WTC11 (cell line): ENCODE measurements at regions not wholly inside any gene's neighbourhood (a gene's known extent, or its start where the extent isn't known, plus 50 kb on each side); places are given as distances from the start of the nearest gene placed in this dataset.

Experiments
- ATAC-seq: fragments of 200-7000 bp; cut with Tn5 transposase; 2 replicates; pipeline ENCODE4 v1.10.0; 2021; ENCODE audit warnings: mild to moderate bottlenecking, moderate library complexity
- CTCF ChIA-PET: fragments of 300-600 bp; sonication (Branson Sonifier 250); formaldehyde crosslinking; loops from one replicate; lab custom pipeline; 2021; ENCODE audit warnings: antibody characterized with exemption; lab: Charles Lee
- POLR2A ChIA-PET: fragments of 350-600 bp; sonication (Branson Sonifier 250); formaldehyde crosslinking; loops from one replicate; lab custom pipeline; 2021; ENCODE audit warnings: antibody characterized with exemption; lab: Charles Lee
- DNase-seq: peaks from one replicate; pipeline ENCODE4 v3.0.0; 2021; ENCODE audit warnings: low spot score
- H3K27ac Mint-ChIP-seq: 2 replicates; pipeline ENCODE4 v1.8.0; 2021; ENCODE audit warnings: mixed read lengths
- H3K27me3 Mint-ChIP-seq: 2 replicates; pipeline ENCODE4 v1.8.0; 2021; ENCODE audit warnings: low read depth, mild to moderate bottlenecking, moderate library complexity, mixed read lengths
- H3K36me3 Mint-ChIP-seq: 2 replicates; pipeline ENCODE4 v1.8.0; 2021; ENCODE audit warnings: mixed read lengths
- H3K4me1 Mint-ChIP-seq: 2 replicates; pipeline ENCODE4 v1.8.0; 2022; ENCODE audit warnings: mixed read lengths
- H3K4me3 Mint-ChIP-seq: 2 replicates; pipeline ENCODE4 v1.8.0; 2021; ENCODE audit warnings: mild to moderate bottlenecking, moderate library complexity, mixed read lengths
- H3K9me3 Mint-ChIP-seq: 2 replicates; pipeline ENCODE4 v1.8.0; 2021; ENCODE audit warnings: mixed read lengths
- ELF4 ChIP-seq: sonication (generic); formaldehyde crosslinking; IDR thresholded peaks from 2 replicates; pipeline ENCODE4 v1.8.1; 2022; ENCODE audit warnings: low read depth, mild to moderate bottlenecking, moderate library complexity, missing genetic modification reagents
- EMX1 ChIP-seq: fragments of 250-450 bp; sonication (Bioruptor Pico); IDR thresholded peaks from 2 replicates; pipeline ENCODE4 v1.8.0; 2021; ENCODE audit warnings: mild to moderate bottlenecking
- FOXJ3 ChIP-seq: sonication (generic); formaldehyde crosslinking; IDR thresholded peaks from 2 replicates; pipeline ENCODE4 v1.9.0; 2021; ENCODE audit warnings: missing genetic modification reagents, mild to moderate bottlenecking, borderline replicate concordance
- FOXP1 ChIP-seq: sonication (generic); formaldehyde crosslinking; IDR thresholded peaks from 2 replicates; pipeline ENCODE4 v1.8.0; 2022; ENCODE audit warnings: missing genetic modification reagents, mild to moderate bottlenecking, moderate library complexity, borderline replicate concordance
- GRHL2 ChIP-seq: fragments of 250-450 bp; sonication (Bioruptor Pico); IDR thresholded peaks from 2 replicates; pipeline ENCODE4 v1.8.0; 2022; ENCODE audit warnings: mild to moderate bottlenecking, moderate library complexity; ENCODE audit not compliant: insufficient replicate concordance, severe bottlenecking
- HMGA2 ChIP-seq: fragments of 250-450 bp; sonication (Bioruptor Pico); IDR thresholded peaks from 2 replicates; pipeline ENCODE4 v1.4.0; 2021; ENCODE audit warnings: mild to moderate bottlenecking, moderate library complexity
- JUN ChIP-seq: sonication (generic); formaldehyde crosslinking; IDR thresholded peaks from 2 replicates; pipeline ENCODE4 v1.8.0; 2023; ENCODE audit warnings: mild to moderate bottlenecking, missing genetic modification reagents
- NFYB ChIP-seq: sonication (generic); formaldehyde crosslinking; conservative IDR thresholded peaks from 2 replicates; pipeline ENCODE4 v1.8.0; 2022; ENCODE audit warnings: low read depth, missing genetic modification reagents
- NR2C2 ChIP-seq: sonication (generic); formaldehyde crosslinking; IDR thresholded peaks from 2 replicates; pipeline ENCODE4 v1.8.0; 2022; ENCODE audit warnings: mild to moderate bottlenecking, missing genetic modification reagents
- NR3C1 ChIP-seq: sonication (generic); formaldehyde crosslinking; conservative IDR thresholded peaks from 2 replicates; pipeline ENCODE4 v1.8.1; 2023; ENCODE audit warnings: low read depth, mild to moderate bottlenecking, missing genetic modification reagents
- TEAD4 ChIP-seq: sonication (generic); formaldehyde crosslinking; IDR thresholded peaks from 2 replicates; pipeline ENCODE4 v1.8.0; 2022; ENCODE audit warnings: mild to moderate bottlenecking, missing genetic modification reagents
- TP53 ChIP-seq: sonication (generic); formaldehyde crosslinking; IDR thresholded peaks from 2 replicates; pipeline ENCODE4 v1.8.1; 2023; ENCODE audit warnings: mild to moderate bottlenecking, missing genetic modification reagents
- ZNF416 ChIP-seq: fragments of 250-450 bp; sonication (Bioruptor Pico); IDR thresholded peaks from 2 replicates; pipeline ENCODE4 v1.9.0; 2021; ENCODE audit warnings: mild to moderate bottlenecking, inconsistent platforms
- ZNF671 ChIP-seq: fragments of 250-450 bp; sonication (Bioruptor Pico); IDR thresholded peaks from 2 replicates; pipeline ENCODE4 v1.8.0; 2021; ENCODE audit warnings: mild to moderate bottlenecking
- TF ChIP-seq, protein P1 (sequence below): fragments of 250-450 bp; sonication (Bioruptor Pico); conservative IDR thresholded peaks from 2 replicates; pipeline ENCODE4 v1.9.0; 2021; ENCODE audit warnings: mild to moderate bottlenecking
- TF ChIP-seq, protein P2 (sequence below): sonication (generic); formaldehyde crosslinking; IDR thresholded peaks from 2 replicates; pipeline ENCODE4 v1.8.1; 2023; ENCODE audit warnings: mild to moderate bottlenecking, missing genetic modification reagents, moderate library complexity
- TF ChIP-seq, protein P3 (sequence below): fragments of 250-450 bp; sonication (Bioruptor Pico); IDR thresholded peaks from 2 replicates; pipeline ENCODE4 v1.9.0; 2021; ENCODE audit warnings: mild to moderate bottlenecking
- TF ChIP-seq, protein P4 (sequence below): fragments of 200-600 bp; IDR thresholded peaks from 2 replicates; pipeline ENCODE4 v1.8.0; 2022; ENCODE audit warnings: antibody characterized with exemption
- TF ChIP-seq, protein P5 (sequence below): sonication (generic); formaldehyde crosslinking; conservative IDR thresholded peaks from 2 replicates; pipeline ENCODE4 v1.8.1; 2022; ENCODE audit warnings: mild to moderate bottlenecking, missing genetic modification reagents
- TF ChIP-seq, protein P6 (sequence below): sonication (generic); formaldehyde crosslinking; IDR thresholded peaks from 2 replicates; pipeline ENCODE4 v1.8.0; 2023; ENCODE audit warnings: mild to moderate bottlenecking, missing genetic modification reagents

DNA sequence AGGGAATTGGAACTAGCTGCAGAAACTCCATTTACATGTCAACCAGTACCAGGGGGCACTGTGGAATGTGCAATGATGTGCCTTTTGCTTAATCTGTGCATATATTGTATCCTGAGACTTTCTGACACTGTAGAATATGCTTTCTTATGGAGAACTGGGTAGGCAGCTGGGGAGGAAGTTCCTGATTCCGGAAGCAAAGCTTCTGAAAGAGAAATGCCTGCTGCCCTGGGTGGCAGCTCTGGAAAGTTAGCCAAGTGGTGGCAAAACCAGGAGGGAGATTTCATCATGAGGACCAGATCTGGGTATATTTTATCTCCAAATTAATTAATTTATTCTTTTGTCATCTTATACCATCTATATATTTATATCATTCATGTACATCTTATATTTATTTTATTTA is 116.7 kb downstream of the XCL2 start (continued):
- TF ChIP-seq, protein P1, sequence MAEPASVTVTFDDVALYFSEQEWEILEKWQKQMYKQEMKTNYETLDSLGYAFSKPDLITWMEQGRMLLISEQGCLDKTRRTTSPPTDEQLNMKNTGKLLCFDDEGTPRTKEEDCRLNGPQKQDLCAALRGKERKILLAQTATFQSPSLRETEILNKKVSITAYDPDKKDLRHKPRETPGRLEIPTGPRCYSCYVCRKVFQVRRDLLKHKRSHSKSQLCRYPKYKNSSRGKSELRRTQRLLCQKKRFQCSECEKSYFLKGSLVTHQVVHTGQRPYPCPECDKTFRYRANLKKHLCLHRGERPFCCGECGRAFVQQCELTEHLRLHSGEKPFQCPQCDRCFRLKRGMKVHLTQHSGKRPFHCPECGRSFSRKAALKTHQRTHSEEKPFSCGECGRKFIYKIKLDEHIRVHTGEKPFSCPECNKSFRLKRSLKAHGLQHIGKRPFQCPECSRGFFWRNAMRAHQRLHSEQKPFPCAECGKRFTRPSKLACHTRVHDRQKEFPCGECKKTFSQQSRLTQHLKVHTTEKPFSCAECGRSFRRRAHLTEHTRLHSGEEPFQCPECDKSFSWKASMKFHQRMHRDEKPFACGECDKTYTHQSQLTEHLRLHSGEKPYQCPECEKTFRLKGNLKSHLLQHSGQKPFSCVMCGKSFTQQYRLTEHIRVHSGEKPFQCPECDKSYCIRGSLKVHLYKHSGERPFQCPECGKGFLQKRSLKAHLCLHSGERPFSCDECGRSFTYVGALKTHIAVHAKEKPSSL (CRISPR knock-in tag) = no peak
- TF ChIP-seq, all 79 proteins: peak for 0

DNA sequence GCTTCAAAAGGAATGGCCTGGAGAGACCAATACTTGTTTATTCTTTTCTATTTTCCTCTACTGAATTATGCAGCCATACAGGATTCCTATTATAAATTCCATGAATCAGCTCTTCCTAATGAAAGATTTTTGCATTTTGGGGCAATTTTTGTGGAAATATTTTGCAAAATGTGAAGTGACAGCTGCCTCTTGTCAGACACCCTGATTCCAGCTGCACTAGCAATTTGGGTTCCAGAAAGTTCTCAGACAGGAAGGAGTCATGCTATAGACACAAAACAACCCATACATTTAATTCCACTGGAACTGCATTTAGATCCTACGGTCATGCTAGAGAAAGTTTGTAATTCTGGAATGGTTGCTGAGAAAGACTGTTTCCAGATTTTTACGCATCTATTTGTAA is 119.5 kb downstream of the XCL2 start:
- POLR2A ChIA-PET = no interaction called here
- H3K9me3 Mint-ChIP-seq = peaks cover 8% of the 10 kb centered on the region; the same call in 1 of the 2 replicates
- H3K27ac Mint-ChIP-seq = no peak overlapping the region
- no peaks in the 10 kb centered on the region for H3K36me3 Mint-ChIP-seq
- H3K27me3 Mint-ChIP-seq = no peaks in the 10 kb centered on the region; the same call in 1 of the 2 replicates
- ATAC-seq (no peak), DNase-seq (no peak)
- H3K4me1 Mint-ChIP-seq = no peaks in the 10 kb centered on the region; the same call in 1 of the 2 replicates
- no peak for TF ChIP-seq FOXJ3 (CRISPR knock-in tag)
- no peak for TF ChIP-seq GRHL2 (CRISPR knock-in tag)
- TF ChIP-seq TP53 = no peak
- TF ChIP-seq TEAD4 = no peak
- TF ChIP-seq JUN (CRISPR knock-in tag) = no peak
- TF ChIP-seq EMX1 (CRISPR knock-in tag) = no peak
- no peak for TF ChIP-seq ZNF671 (CRISPR knock-in tag)
- TF ChIP-seq, protein P2, sequence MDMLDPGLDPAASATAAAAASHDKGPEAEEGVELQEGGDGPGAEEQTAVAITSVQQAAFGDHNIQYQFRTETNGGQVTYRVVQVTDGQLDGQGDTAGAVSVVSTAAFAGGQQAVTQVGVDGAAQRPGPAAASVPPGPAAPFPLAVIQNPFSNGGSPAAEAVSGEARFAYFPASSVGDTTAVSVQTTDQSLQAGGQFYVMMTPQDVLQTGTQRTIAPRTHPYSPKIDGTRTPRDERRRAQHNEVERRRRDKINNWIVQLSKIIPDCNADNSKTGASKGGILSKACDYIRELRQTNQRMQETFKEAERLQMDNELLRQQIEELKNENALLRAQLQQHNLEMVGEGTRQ (CRISPR knock-in tag) = no peak
- TF ChIP-seq, protein P3, sequence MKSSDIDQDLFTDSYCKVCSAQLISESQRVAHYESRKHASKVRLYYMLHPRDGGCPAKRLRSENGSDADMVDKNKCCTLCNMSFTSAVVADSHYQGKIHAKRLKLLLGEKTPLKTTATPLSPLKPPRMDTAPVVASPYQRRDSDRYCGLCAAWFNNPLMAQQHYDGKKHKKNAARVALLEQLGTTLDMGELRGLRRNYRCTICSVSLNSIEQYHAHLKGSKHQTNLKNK (CRISPR knock-in tag) = no peak
- no peak for TF ChIP-seq NFYB (CRISPR knock-in tag)
- no peak for TF ChIP-seq ELF4 (CRISPR knock-in tag)
- TF ChIP-seq, protein P4, sequence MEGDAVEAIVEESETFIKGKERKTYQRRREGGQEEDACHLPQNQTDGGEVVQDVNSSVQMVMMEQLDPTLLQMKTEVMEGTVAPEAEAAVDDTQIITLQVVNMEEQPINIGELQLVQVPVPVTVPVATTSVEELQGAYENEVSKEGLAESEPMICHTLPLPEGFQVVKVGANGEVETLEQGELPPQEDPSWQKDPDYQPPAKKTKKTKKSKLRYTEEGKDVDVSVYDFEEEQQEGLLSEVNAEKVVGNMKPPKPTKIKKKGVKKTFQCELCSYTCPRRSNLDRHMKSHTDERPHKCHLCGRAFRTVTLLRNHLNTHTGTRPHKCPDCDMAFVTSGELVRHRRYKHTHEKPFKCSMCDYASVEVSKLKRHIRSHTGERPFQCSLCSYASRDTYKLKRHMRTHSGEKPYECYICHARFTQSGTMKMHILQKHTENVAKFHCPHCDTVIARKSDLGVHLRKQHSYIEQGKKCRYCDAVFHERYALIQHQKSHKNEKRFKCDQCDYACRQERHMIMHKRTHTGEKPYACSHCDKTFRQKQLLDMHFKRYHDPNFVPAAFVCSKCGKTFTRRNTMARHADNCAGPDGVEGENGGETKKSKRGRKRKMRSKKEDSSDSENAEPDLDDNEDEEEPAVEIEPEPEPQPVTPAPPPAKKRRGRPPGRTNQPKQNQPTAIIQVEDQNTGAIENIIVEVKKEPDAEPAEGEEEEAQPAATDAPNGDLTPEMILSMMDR = no peak
- no peak for TF ChIP-seq NR2C2
- TF ChIP-seq HMGA2 (CRISPR knock-in tag) = no peak
- TF ChIP-seq, protein P5, sequence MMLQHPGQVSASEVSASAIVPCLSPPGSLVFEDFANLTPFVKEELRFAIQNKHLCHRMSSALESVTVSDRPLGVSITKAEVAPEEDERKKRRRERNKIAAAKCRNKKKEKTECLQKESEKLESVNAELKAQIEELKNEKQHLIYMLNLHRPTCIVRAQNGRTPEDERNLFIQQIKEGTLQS (CRISPR knock-in tag) = no peak
- TF ChIP-seq FOXP1 (CRISPR knock-in tag) = no peak
- TF ChIP-seq NR3C1 (CRISPR knock-in tag) = no peak
- TF ChIP-seq, protein P6, sequence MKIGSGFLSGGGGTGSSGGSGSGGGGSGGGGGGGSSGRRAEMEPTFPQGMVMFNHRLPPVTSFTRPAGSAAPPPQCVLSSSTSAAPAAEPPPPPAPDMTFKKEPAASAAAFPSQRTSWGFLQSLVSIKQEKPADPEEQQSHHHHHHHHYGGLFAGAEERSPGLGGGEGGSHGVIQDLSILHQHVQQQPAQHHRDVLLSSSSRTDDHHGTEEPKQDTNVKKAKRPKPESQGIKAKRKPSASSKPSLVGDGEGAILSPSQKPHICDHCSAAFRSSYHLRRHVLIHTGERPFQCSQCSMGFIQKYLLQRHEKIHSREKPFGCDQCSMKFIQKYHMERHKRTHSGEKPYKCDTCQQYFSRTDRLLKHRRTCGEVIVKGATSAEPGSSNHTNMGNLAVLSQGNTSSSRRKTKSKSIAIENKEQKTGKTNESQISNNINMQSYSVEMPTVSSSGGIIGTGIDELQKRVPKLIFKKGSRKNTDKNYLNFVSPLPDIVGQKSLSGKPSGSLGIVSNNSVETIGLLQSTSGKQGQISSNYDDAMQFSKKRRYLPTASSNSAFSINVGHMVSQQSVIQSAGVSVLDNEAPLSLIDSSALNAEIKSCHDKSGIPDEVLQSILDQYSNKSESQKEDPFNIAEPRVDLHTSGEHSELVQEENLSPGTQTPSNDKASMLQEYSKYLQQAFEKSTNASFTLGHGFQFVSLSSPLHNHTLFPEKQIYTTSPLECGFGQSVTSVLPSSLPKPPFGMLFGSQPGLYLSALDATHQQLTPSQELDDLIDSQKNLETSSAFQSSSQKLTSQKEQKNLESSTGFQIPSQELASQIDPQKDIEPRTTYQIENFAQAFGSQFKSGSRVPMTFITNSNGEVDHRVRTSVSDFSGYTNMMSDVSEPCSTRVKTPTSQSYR (CRISPR knock-in tag) = no peak
- no peak for TF ChIP-seq ZNF416 (CRISPR knock-in tag)
- CTCF ChIA-PET = no interaction called here
- H3K4me3 Mint-ChIP-seq = no peak overlapping the region
